ENCODE measurements at regions not wholly inside any gene's neighbourhood (a gene's known extent, or its start where the extent isn't known, plus 50 kb on each side); places are given as distances from the start of the nearest gene placed in this dataset.

GRCh38 chr3:106342386-106342785 lies 473.6 kb upstream of the CBLB start:
- TF ChIP-seq POLR2AphosphoS5 (IDR thresholded peaks at IDR 0.05): no peak
- TF ChIP-seq CTCF (IDR thresholded peaks at IDR 0.05): no peak
- no peak for TF ChIP-seq POLR2A (IDR thresholded peaks at IDR 0.05)
- no peak for TF ChIP-seq EP300 (IDR thresholded peaks at IDR 0.05)

Measured in upper lobe of left lung (tissue), 4 donors.